ENCODE measurements at regions not wholly inside any gene's neighbourhood (a gene's known extent, or its start where the extent isn't known, plus 50 kb on each side); places are given as distances from the start of the nearest gene placed in this dataset.
A peak's percentile ranks its signal among the peaks of the same experiment; 100 is the strongest.

- Histone ChIP-seq H3K36me3 (replicated peaks in 1 of 2; ENCODE audit: control insufficient read depth in 1 of 2, insufficient read depth in 2 of 2, low read length in 2 of 2) (no peaks in the 10 kb centered on the region), H3K4me2 (ENCODE audit: low read depth, low read length) (no peak overlapping the region), H3K9ac (ENCODE audit: insufficient read depth, low read depth, low read length) (no peak overlapping the region), H3K27me3 (ENCODE audit: control insufficient read depth in 1 of 2, insufficient read depth in 2 of 2, low read length in 2 of 2) (no peaks in the 10 kb centered on the region), H3K79me2 (ENCODE audit: insufficient read depth, low read length) (no peaks in the 10 kb centered on the region), H4K20me1 (ENCODE audit: insufficient read depth, low read length) (no peaks in the 10 kb centered on the region), H3K27ac (ENCODE audit: extremely low read length, insufficient read depth, low read length) (no peak overlapping the region), H3K9me3 (ENCODE audit: low read length) (no peaks in the 10 kb centered on the region), H2AFZ (ENCODE audit: low read length) (no peak overlapping the region), H3K4me3 (replicated peaks in 1 of 3; ENCODE audit: insufficient read depth in 1 of 3, low read depth in 2 of 3, low read length in 3 of 3) (no peak overlapping the region), H3K4me1 (ENCODE audit: insufficient read depth, low read length) (peaks cover 83% of the 10 kb centered on the region)
- DNase-seq (ENCODE audit: low spot score) (no peak), FAIRE-seq (no peak), ATAC-seq (no peak)
- in situ Hi-C loops (cut with HindIII; ENCODE audit: extremely low pct_ligation_motif_present, low pct_unique_long_range_greater_than_20kb) (no loop called here), intact Hi-C loops (cut with micrococcal nuclease; ENCODE audit: unreplicated experiment) (no loop called here)
- POLR2A ChIA-PET: no interaction called here
- no peak for TF ChIP-seq TGIF2 (CRISPR knock-in tag; IDR thresholded peaks at IDR 0.05)
- TF ChIP-seq ZNF772 (CRISPR knock-in tag; IDR thresholded peaks at IDR 0.05): no peak
- TF ChIP-seq ISX (CRISPR knock-in tag; conservative IDR thresholded peaks at IDR 0.05): no peak
- TF ChIP-seq PAXIP1 (CRISPR knock-in tag; conservative IDR thresholded peaks at IDR 0.05): no peak
- TF ChIP-seq ZNF790 (CRISPR knock-in tag; IDR thresholded peaks at IDR 0.05; ENCODE audit: borderline replicate concordance): no peak
- TF ChIP-seq SNAI1 (CRISPR knock-in tag; IDR thresholded peaks at IDR 0.05; ENCODE audit: borderline replicate concordance): 0 out of 2 replicates have a peak, but pooled peaks have one; percentile 15
- TF ChIP-seq NR1H2 (CRISPR knock-in tag; IDR thresholded peaks at IDR 0.05; ENCODE audit: borderline replicate concordance, low read depth): 0 out of 2 replicates have a peak, but pooled peaks have one; percentile 45
- no TSS peak for BruUV-seq (replicated peaks)
- 81% methylated on average over 15 of the region's 15 CpGs for WGBS (ENCODE audit: low lambda C conversion rate)
- CTCF ChIA-PET (ENCODE audit: low intra/inter-chr PET ratio, low total read pairs): no interaction called here
Measured at GRCh38 chr2:236971131-236971821, 114.4 kb upstream of the COPS8 start.

Measured in HepG2 (cell line).